SK-N-SH (cell line): ENCODE measurements at regions not wholly inside any gene's neighbourhood (a gene's known extent, or its start where the extent isn't known, plus 50 kb on each side); places are given as distances from the start of the nearest gene placed in this dataset.

Experiments
- CTCF ChIA-PET: fragments of 300-600, 350-600 bp; formaldehyde crosslinking; extraction: SDS; loops from one replicate; lab custom pipeline; 2021; lab: Yijun Ruan, JAX
- POLR2A ChIA-PET: fragments of 350-600 bp; sonication (Branson Sonifier 250); formaldehyde crosslinking; extraction: SDS; loops from one replicate; lab custom pipeline; 2020; ENCODE audit warnings: antibody characterized with exemption, inconsistent platforms; lab: Yijun Ruan, JAX
- DNase-seq: peaks from one replicate; pipeline ENCODE4 v3.0.0; 2012
- H2AFZ ChIP-seq: fragments of 200-600 bp; sonication (generic); 2 replicates; pipeline ENCODE4 v1.8.1; 2016; ENCODE audit warnings: antibody characterized with exemption, mild to moderate bottlenecking, low read depth
- H3F3A ChIP-seq: fragments of 200-600 bp; sonication (generic); replicated peaks from 2 replicates; pipeline ENCODE3; 2016; ENCODE audit warnings: antibody characterized with exemption, mild to moderate bottlenecking; ENCODE audit not compliant: insufficient read depth
- H3K27ac ChIP-seq, 2 experiments: fragments of 200-500 bp in 1 of 2; fragments of 200-600 bp in 1 of 2; sonication (Bioruptor generic) in 1 of 2; sonication (generic), shearing (Covaris generic) in 1 of 2; 2 replicates each; pipeline versions ENCODE4 v1.5.1 to v1.6.1; 2014 to 2016; ENCODE audit warnings: low read depth in 2 of 2, inconsistent platforms in 1 of 2, low read length in 1 of 2, mild to moderate bottlenecking in 1 of 2, mixed read lengths in 1 of 2
- H3K27me3 ChIP-seq: fragments of 200-600 bp; sonication (generic), shearing (Covaris generic); 2 replicates; pipeline ENCODE4 v1.6.1; 2016; ENCODE audit warnings: mixed run types; ENCODE audit not compliant: insufficient read depth
- H3K36me3 ChIP-seq, 2 experiments: fragments of 200-500 bp in 1 of 2; fragments of 200-600 bp in 1 of 2; sonication (Bioruptor generic) in 1 of 2; sonication (generic) in 1 of 2; replicated peaks in 1 of 2; 2 replicates each; pipeline versions ENCODE3 to v1.5.1; 2014 to 2016; ENCODE audit warnings: low read length in 1 of 2, mild to moderate bottlenecking in 1 of 2; ENCODE audit not compliant: insufficient read depth in 2 of 2, control insufficient read depth in 1 of 2
- H3K4me1 ChIP-seq, 2 experiments: fragments of 200-500 bp in 1 of 2; fragments of 200-600 bp in 1 of 2; sonication (Bioruptor generic) in 1 of 2; sonication (generic), shearing (Covaris generic) in 1 of 2; 2 replicates each; pipeline versions ENCODE4 v1.5.1 to v1.6.1; 2014 to 2016; ENCODE audit warnings: low read depth in 1 of 2, low read length in 1 of 2, mixed run types in 1 of 2; ENCODE audit not compliant: insufficient read depth in 2 of 2, control insufficient read depth in 1 of 2
- H3K4me2 ChIP-seq: fragments of 200-600 bp; sonication (generic), shearing (Covaris generic); 2 replicates; pipeline ENCODE4 v1.6.1; 2017; ENCODE audit warnings: mixed run types
- H3K4me3 ChIP-seq, 2 experiments: fragments of 200-500 bp in 1 of 2; fragments of 200-600 bp in 1 of 2; sonication (Bioruptor generic) in 1 of 2; sonication (generic), shearing (Covaris generic) in 1 of 2; 2 replicates each; pipeline versions ENCODE4 v1.5.1 to v1.8.1; 2014 to 2016; ENCODE audit warnings: low read depth in 2 of 2, inconsistent platforms in 1 of 2, low read length in 1 of 2, mild to moderate bottlenecking in 1 of 2, mixed read lengths in 1 of 2, moderate library complexity in 1 of 2
- H3K79me2 ChIP-seq: fragments of 200-600 bp; sonication (generic); 2 replicates; pipeline ENCODE4 v1.8.1; 2017; ENCODE audit warnings: mild to moderate bottlenecking; ENCODE audit not compliant: insufficient read depth
- H3K9ac ChIP-seq: fragments of 200-600 bp; sonication (generic); 2 replicates; pipeline ENCODE4 v1.6.1; 2017; ENCODE audit warnings: mixed run types
- H3K9me2 ChIP-seq: fragments of 200-600 bp; sonication (generic); 2 replicates; pipeline ENCODE4 v1.6.1; 2017; ENCODE audit warnings: mixed run types
- H3K9me3 ChIP-seq: fragments of 200-600 bp; sonication (generic); 2 replicates; pipeline ENCODE4 v1.6.1; 2017; ENCODE audit warnings: mixed run types, mild to moderate bottlenecking, moderate library complexity
- H4K20me1 ChIP-seq: fragments of 200-600 bp; sonication (generic); 2 replicates; pipeline ENCODE4 v1.6.1; 2017; ENCODE audit warnings: mild to moderate bottlenecking, mixed run types; ENCODE audit not compliant: insufficient read depth
- CTCF ChIP-seq: fragments of 200-600 bp; sonication (generic); IDR thresholded peaks from 2 replicates; pipeline ENCODE4 v1.6.1; 2017; ENCODE audit warnings: antibody characterized with exemption, mild to moderate bottlenecking, moderate library complexity
- EP300 ChIP-seq, 2 experiments: IDR thresholded peaks; 2 replicates each; pipeline versions ENCODE4 v1.4.0 to v1.6.1; 2012; ENCODE audit warnings: borderline replicate concordance in 1 of 2, low read depth in 1 of 2, low read length in 1 of 2
- EZH2phosphoT487 ChIP-seq: fragments of 200-600 bp; sonication (generic); IDR thresholded peaks from 2 replicates; pipeline ENCODE4 v1.6.1; 2017; ENCODE audit warnings: low read depth, mixed run types, mild to moderate bottlenecking, antibody characterized with exemption, moderate library complexity, borderline replicate concordance
- FOSL2 ChIP-seq: IDR thresholded peaks from 2 replicates; pipeline ENCODE4 v1.4.0; 2012; ENCODE audit warnings: low read depth, mild to moderate bottlenecking, moderate library complexity, borderline replicate concordance
- FOXJ3 ChIP-seq: sonication (generic); formaldehyde crosslinking; IDR thresholded peaks from 2 replicates; pipeline ENCODE4 v1.5.1; 2020; ENCODE audit warnings: mild to moderate bottlenecking, missing genetic modification reagents
- FOXM1 ChIP-seq: IDR thresholded peaks from 2 replicates; pipeline ENCODE4 v1.4.0; 2012; ENCODE audit warnings: low read depth, mild to moderate bottlenecking
- GABPA ChIP-seq: IDR thresholded peaks from 2 replicates; pipeline ENCODE4 v1.4.0; 2012; ENCODE audit warnings: low read depth, mild to moderate bottlenecking
- IRF3 ChIP-seq: fragments of 150-350 bp; IDR thresholded peaks from 2 replicates; pipeline ENCODE4 v1.6.1; 2016; ENCODE audit warnings: mild to moderate bottlenecking, low read depth, low read length
- MAX ChIP-seq: IDR thresholded peaks from 2 replicates; pipeline ENCODE4 v1.4.0; 2012; ENCODE audit warnings: low read depth
- MEF2A ChIP-seq: IDR thresholded peaks from 2 replicates; pipeline ENCODE4 v1.4.0; 2012; ENCODE audit warnings: low read depth, borderline replicate concordance
- SMC3 ChIP-seq: IDR thresholded peaks from 2 replicates; pipeline ENCODE4 v1.6.1; 2012; ENCODE audit warnings: low read depth, low read length, improper control_type of control experiment
- TAF1 ChIP-seq: IDR thresholded peaks from 2 replicates; pipeline ENCODE4 v1.6.1; 2012; ENCODE audit warnings: low read depth, mild to moderate bottlenecking, low read length, moderate library complexity, borderline replicate concordance
- TCF12 ChIP-seq: IDR thresholded peaks from 2 replicates; pipeline ENCODE4 v1.4.0; 2012
- USF2 ChIP-seq: fragments of 150-350 bp; IDR thresholded peaks from 2 replicates; pipeline ENCODE4 v1.6.1; 2017; ENCODE audit warnings: antibody characterized with exemption, low read length, low read depth, borderline replicate concordance
- YY1 ChIP-seq: IDR thresholded peaks from 2 replicates; pipeline ENCODE4 v1.4.0; 2012; ENCODE audit warnings: low read depth, mild to moderate bottlenecking
- WGBS: methylation state at CpG from one replicate; pipeline ENCODE4 v1.1.6; 2017; ENCODE audit warnings: low lambda C conversion rate; 5-methylcytosine and 5-hydroxymethylcytosine counted together
- TF ChIP-seq, protein P1 (sequence below): IDR thresholded peaks from 2 replicates; pipeline ENCODE4; 2012
- TF ChIP-seq, protein P2 (sequence below): IDR thresholded peaks from 2 replicates; pipeline ENCODE4 v1.4.0; 2012; ENCODE audit warnings: low read depth, borderline replicate concordance
- TF ChIP-seq, protein P3 (sequence below): IDR thresholded peaks from 2 replicates; pipeline ENCODE4 v1.4.0; 2012; ENCODE audit warnings: low read depth, borderline replicate concordance

- Histone ChIP-seq H2AFZ (peak overlapping the region; percentile 92), H3F3A (peaks cover 37% of the 10 kb centered on the region), H3K36me3 (no peaks in the 10 kb centered on the region), H3K79me2 (no peaks in the 10 kb centered on the region), H4K20me1 (no peaks in the 10 kb centered on the region), H3K9me2 (no peaks in the 10 kb centered on the region)
- no peak for DNase-seq
- CTCF ChIA-PET: interaction anchor here (0.7 to 2.8 kb wide), 4 partner anchors 12 to 53 kb away, joined by 3 to 16 read pairs (median 4); no protein-coding TSS in a partner anchor
- TF ChIP-seq, protein P1, sequence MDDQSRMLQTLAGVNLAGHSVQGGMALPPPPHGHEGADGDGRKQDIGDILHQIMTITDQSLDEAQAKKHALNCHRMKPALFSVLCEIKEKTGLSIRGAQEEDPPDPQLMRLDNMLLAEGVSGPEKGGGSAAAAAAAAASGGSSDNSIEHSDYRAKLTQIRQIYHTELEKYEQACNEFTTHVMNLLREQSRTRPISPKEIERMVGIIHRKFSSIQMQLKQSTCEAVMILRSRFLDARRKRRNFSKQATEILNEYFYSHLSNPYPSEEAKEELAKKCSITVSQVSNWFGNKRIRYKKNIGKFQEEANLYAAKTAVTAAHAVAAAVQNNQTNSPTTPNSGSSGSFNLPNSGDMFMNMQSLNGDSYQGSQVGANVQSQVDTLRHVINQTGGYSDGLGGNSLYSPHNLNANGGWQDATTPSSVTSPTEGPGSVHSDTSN: no peak
- TF ChIP-seq, protein P2, sequence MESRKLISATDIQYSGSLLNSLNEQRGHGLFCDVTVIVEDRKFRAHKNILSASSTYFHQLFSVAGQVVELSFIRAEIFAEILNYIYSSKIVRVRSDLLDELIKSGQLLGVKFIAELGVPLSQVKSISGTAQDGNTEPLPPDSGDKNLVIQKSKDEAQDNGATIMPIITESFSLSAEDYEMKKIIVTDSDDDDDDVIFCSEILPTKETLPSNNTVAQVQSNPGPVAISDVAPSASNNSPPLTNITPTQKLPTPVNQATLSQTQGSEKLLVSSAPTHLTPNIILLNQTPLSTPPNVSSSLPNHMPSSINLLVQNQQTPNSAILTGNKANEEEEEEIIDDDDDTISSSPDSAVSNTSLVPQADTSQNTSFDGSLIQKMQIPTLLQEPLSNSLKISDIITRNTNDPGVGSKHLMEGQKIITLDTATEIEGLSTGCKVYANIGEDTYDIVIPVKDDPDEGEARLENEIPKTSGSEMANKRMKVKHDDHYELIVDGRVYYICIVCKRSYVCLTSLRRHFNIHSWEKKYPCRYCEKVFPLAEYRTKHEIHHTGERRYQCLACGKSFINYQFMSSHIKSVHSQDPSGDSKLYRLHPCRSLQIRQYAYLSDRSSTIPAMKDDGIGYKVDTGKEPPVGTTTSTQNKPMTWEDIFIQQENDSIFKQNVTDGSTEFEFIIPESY: no peak
- TF ChIP-seq, protein P3, sequence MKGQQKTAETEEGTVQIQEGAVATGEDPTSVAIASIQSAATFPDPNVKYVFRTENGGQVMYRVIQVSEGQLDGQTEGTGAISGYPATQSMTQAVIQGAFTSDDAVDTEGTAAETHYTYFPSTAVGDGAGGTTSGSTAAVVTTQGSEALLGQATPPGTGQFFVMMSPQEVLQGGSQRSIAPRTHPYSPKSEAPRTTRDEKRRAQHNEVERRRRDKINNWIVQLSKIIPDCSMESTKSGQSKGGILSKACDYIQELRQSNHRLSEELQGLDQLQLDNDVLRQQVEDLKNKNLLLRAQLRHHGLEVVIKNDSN: no peak
- TF ChIP-seq USF2 (no peak), FOSL2 (no peak), IRF3 (no peak), SMC3 (no peak), FOXM1 (no peak), EP300 (IDR thresholded peaks at IDR 0.05; ENCODE audit: borderline replicate concordance in 1 of 2, low read depth in 1 of 2, low read length in 1 of 2) (no peak), YY1 (no peak), TAF1 (no peak), CTCF (no peak), MAX (no peak), FOXJ3 (CRISPR knock-in tag) (no peak), EZH2phosphoT487 (no peak), TCF12 (no peak), GABPA (no peak), MEF2A (no peak)
- TF ChIP-seq, all 33 proteins: peak for 0
- H3K9me3 ChIP-seq: no peaks in the 10 kb centered on the region
- no peak overlapping the region for H3K4me3 ChIP-seq
- H3K4me1 ChIP-seq: peaks cover 9 to 36% of the 10 kb centered on the region in 2 experiments
- no peaks in the 10 kb centered on the region for H3K27me3 ChIP-seq
- H3K27ac ChIP-seq: peak overlapping the region; percentile 64 to 77
- H3K9ac ChIP-seq: peak overlapping the region; percentile 59; the same call in 1 of the 2 replicates
- H3K4me2 ChIP-seq: peak overlapping the region; percentile 46
- POLR2A ChIA-PET: no interaction called here
- WGBS: 81% methylated on average over 10 of the region's 10 CpGs
These were observed 197.7 kb downstream of the BCAS1 start for GRCh38 chr20:53872561-53873229.
